Non-pigmented ciliary epithelial cell (primary cell): ENCODE measurements at regions not wholly inside any gene's neighbourhood (a gene's known extent, or its start where the extent isn't known, plus 50 kb on each side); places are given as distances from the start of the nearest gene placed in this dataset.
A peak's percentile ranks its signal among the peaks of the same experiment; 100 is the strongest.

ENCODE experiments used
- DNase-seq: peaks from one replicate; pipeline ENCODE4 v3.0.0-alpha.2; 2010; ENCODE audit warnings: low read depth

DNA sequence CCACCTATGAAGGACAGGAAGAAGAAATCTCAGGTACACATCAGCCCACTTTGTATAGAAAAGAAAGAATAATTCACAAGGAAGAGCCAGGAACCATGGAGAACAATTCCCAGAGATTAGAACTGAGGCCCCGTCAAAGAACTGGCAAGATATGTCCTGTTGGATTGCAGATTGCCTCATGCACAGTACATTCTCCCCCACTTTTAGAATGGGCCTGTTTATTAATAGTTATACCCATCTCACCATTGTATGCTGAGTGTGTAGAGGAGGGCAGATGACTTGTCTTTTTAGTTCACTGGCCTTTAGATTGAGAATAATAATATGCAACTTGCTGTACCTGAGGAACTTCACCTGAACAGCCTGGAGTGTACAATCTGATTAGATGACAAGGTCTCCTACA, 315.6 kb upstream of the HAND2 start:
- DNase-seq = no peak

DNA sequence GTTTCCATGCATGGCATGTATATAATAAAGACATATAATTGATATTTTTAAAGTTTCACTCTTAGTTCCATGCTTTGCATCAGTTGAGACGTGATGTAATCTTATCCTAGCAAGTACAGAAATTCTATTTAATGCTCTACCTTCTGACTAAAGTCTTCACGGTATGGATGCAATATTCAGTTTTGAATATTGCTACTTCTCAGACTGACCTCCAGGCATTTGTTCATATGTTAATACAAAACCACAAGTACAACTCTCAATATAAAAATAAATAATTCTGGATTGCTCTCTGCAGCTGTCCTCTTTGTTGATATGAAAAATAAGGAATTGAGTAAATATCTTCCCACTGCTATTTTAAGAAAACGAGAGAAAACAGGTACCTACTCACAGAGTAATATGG, 309.8 kb upstream of the HAND2 start:
- no peak for DNase-seq

DNA sequence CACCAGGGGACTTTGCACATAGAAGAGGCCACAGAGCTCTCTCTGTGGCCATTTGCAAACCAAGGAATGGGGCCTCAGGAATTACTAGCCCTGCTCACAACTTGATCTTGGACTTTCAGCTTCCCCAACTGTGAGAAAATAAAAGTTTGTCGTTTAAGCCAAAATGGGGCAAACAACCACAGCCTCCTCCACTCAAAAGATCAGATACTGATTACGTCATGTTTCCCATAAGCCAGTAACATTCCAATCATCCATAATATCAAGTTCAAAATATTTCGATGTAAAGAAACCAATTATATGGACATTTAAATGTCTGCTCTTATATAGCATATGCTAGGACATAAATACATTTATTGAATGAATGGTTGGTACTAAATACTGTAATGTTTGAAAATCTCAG, 307.5 kb upstream of the HAND2 start:
- DNase-seq = no peak

DNA sequence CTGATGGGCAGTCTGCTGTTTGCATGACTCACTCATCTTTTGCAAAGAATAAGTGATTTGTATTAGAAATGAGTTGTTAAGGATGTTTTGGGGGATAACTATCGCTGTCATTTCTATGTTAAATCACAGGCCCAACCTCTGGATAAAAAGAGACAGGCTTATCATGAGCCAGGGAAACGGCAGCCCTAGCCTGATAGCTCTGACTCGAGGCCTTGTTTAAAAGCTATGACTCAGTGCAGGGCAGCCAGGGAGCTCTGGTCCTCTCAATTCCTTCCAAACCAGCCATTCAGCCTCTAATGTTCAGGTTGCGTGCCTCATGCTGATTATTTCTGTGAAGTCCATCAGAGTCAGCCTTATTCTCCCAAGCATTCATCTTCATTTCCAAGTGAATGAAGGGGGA, 305.9 kb upstream of the HAND2 start:
- no peak for DNase-seq

DNA sequence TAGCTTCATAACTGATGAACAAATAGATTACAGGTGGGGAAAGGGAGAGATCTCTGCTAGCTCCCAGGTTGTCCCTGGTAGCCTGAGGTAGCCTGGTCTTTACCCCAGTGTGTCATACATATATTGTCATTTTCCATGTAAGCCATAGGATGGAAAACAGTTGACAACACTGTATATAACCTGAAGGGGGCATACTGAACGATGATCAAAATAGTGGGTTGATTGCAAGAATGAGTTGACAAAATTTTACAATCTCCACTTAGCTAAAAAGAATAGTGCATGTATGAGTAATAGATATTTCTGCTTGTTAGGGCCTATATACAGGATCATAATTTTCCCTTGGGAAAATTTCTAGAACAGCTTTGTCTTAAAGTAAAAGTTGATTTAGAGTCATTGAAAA, 304.1 kb upstream of the HAND2 start:
- no peak for DNase-seq

DNA sequence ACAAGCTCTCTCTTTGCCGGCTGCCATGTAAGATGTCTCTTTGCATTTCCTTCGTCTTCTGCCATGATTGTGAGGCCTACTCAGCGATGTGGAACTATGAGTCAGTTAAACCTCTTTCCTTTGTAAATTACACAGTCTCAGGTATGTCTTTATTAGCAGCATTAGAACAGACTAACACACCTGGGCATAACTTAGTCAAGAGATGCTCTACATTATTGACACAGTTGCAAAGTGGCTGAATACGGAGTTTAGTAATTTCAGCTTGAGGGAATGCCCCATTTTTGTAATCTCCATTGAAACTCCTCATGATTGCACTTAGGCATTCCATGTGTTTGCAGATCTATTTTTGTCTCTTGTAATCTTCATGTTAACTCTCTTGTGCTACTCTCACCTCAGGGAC, 299.5 kb upstream of the HAND2 start:
- no peak for DNase-seq

DNA sequence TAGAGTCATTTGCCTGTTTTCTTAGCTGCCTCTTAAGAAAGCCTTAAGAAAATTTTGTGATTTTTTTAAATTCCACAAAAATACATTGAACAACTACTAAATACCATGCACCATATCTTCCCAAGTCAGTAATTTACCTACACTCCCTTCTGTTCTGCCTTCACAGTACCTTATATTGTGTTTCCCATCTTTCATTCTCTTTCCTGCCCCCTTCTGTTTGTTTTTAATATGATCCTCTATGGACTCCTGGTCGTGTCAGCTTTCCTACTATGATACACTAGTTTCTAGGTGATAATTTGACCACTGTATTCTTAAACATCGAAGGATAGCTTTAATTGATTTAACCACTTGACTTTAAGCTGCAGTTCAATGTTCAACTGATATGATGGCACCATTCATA, 297.7 kb upstream of the HAND2 start:
- no peak for DNase-seq

DNA sequence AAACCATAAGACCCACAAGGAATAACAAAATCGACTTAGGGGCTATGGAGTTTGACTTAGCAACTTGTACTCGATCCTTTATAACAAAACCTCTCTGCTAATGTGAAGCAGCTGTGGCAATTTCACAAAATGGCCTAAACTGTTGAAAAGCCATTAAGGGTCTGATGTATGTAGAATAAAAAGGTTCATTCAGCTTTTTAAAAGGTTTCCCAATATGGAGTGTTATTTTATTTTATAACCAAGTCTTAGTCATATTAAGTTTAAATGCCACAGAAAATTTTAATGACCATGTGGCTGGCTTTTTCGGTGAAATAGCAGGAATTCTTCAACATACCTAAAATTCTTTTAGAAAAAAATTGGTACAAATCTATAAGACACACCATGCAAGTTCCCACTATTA, 291.8 kb upstream of the HAND2 start:
- no peak for DNase-seq

DNA sequence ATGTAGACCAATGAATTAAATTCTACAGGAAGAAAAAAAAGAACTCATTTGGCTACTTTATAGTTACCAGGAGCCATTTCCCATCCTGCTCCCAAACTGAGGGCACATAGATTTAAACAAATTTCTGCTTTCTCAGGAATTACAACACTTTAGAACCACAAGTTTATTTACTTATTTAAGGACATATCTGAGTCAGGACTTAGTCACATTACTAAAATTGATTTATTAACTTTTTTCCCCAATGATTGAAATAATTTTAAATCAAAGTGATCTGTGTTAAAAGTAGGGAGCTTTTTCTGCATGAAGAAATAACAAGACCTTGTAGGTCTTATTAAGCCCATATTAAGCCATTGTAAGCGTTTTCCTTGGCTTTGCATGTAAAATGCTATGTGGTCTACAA, 291.0 kb upstream of the HAND2 start:
- no peak for DNase-seq

DNA sequence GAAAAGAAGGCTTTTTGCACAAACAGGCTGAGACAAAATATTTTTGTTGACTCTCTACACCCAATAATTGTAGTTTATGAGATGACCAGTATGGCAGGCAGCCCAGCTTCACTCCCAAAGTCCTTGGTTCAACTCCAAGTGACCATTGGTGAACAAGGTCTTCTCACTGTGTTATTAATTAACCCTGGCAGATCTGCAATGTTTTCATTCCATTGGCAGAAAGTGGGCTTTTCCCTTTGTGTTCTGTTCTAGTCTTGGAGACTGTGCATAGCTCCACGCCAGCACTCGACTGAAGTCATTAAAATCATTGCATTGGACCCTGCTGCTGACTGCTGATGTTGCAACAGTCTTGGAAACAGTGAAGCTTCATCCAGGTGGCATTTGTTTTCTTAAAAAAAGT, 277.3 kb upstream of the HAND2 start:
- DNase-seq = no peak

DNA sequence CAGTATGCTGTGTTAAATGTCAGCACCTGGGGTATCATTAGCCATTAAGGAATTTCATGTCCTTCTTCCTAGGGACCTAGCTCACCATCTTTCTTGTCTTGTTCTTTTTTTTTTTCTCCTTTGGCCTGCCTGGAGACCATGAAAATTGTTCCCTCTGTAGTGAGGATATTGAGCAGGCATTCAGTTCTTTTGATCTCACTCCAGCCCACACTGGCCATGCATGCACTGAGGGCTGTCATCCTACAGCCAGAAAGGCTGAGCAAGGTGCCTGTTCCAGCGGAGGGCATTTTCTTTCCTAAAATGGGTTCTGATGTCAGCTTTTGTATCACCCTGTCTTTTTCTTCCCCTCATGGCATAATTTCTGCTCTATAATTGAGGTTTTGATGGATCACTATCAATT, 275.9 kb upstream of the HAND2 start:
- DNase-seq = no peak

DNA sequence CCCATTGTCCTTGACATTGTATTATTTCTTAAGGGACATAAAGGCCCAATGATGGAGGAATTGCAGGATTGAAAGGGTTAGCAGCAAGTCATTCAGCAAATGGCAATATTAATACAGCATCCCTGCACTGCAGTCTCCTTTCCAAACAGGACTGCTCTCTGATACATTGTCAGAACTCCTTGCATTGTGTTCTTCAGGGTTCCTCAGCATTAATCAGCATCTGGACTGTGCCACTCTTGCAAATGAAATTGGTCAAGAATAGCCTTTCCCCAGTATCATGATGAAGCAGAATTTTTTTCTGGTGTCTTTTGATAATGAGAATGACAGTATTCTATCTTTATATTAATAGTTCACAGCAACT, 272.6 kb upstream of the HAND2 start:
- DNase-seq = no peak

DNA sequence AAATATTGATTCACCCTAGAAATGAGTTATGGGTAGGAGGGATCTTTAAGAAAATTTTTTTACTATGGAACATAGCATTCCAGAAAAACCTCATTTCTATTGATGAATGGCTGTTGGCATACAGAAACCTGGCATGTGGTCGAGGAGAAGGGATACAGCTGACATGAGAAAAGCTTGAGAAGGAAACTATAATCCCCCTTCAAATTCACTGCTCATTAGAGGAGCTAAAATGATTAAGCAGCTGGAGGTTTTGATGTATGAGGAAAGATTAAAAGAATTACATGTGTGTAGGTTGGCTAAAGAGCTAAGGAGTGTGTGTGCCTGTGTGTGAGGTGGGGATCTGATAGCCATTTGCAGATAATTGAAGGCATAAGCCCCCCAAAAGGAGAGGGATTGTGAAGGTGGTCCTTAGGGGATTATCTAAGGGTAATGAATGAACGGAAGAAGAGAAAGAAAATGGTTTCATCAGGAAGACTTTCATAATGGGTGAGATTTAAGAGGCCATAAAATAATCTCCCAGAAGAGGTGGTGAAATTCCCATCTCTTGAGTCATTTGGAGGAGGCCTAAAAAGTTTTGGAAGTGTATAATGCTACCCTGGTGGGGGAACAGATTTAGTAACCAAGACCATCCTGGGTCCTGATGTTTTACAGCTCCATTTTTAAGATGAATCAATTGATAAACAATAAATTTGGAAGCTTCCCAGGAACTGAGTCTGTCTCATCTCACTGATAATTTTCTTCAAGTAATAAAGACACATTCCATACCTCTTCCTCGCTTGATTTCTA, 272.0 kb upstream of the HAND2 start:
- no peak for DNase-seq

DNA sequence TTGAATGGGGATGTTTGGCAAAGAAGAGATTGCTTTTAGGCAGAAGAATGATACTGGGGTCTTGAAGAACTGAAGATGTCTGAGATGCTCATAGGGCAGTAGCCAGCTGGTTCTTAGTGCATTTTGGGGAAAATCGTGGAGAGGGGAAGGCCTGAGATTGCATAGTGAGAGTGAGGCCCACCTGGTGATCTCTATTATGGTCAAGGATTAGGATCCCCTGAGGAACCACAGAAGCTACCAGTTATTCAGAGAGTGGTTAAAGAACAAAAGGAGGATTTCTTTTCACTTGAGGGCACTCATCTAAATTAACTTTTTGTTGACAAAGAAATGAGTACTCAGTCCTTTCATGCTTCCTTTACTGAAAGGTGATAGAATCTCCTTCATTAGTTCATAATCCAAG, 271.3 kb upstream of the HAND2 start:
- DNase-seq = no peak

DNA sequence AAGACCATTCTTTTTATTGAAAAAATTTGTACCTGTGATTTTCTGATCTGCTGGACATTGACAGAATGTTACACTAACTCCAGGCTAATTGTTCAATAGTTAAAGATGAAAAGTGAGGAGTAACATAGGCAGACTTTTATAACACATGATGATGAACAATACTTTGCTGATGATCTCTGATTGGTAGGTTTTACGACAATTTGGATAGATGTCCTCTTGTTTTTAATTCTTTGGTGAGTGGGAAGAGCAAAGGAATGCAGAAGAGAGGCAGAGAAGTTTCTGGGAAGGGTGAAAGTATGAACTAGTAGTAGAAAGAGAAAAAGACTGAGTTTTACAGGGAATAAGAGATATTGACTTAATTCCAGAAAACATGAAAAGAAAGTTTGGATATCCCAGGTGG, 267.3 kb upstream of the HAND2 start:
- DNase-seq = no peak

DNA sequence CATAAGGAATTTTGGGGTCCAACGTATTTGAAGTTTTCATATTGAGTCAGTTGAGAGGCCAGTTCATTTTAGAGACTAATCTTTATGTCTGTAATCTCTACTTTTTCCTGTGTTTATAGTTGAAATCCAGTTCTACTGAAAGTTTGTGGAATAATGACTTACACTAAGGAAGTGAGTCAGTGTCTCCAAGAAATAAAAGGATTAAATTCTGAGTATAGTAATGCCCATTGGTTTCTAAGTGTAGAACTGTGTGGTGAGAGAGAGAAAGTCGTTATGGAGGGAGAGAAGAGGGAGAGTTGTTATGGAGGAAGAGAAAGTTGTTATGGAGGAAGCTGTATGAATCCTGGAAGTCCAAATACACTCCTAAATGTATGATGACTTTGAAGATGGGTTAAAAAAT, 264.6 kb upstream of the HAND2 start:
- peak; percentile 42 for DNase-seq

DNA sequence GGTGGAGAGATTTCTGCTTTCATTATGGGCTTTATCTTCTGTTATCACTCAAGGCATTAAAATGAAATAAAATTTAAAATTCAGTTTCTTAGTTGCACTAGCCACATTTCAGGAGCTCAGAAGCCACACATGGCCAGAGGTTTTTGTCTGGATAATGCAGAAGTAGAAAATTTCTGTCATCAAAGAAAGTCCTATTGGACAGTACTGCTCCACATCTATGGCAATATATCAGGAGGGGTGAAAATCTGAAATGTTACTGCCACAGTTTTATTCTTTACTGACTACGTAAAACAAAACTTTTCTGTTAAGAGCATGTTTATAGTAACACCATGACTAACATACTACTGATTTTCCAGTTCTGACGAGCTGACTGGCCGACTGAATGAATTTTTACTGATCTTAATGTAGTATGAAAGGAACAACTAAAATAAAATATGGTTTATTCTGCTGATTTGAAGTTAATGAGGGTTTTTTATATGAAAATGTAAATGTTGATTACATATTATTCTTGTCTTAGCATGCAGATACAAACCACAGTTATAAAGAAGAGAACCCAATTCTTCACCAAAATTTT, 264.0 kb upstream of the HAND2 start:
- peak; percentile 23 for DNase-seq

DNA sequence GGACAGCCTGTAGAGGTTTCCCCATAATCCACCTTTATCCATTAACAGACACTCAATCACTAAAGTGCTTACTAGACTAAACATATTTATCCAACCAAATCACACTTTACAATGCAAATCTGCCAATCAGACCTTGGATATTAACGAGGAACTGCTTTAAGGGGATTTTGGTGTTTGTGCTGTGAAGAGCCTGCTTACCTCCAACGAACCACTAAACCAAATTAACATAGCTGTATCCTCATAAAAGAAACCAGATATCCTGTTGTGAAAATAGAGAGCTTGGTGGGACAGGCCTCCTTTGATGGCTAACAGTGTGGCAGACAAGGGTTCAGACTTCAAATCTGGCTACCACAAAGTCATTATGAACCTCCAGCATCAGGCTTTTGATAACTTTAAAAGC, 252.6 kb upstream of the HAND2 start:
- DNase-seq = no peak

DNA sequence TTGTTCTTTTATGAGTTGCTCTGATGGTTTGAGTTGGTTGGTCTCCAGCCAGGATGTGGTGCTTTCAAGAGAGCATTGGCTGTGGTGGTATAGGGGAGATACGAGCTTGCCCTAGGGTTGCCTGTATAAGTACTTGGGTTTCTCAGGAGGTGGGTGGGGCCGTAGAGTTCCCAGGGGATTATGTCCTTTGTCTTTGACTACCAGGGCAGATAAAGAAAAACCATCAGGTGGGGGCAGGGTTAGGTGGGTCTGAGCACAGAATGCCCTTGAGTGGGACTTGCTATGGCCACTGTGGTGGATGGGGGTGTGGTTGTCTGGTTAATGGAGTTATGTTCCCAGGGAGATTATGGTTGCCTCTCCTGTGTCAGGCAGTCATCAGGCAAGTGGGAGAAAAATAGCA, 247.9 kb upstream of the HAND2 start:
- DNase-seq = no peak

DNA sequence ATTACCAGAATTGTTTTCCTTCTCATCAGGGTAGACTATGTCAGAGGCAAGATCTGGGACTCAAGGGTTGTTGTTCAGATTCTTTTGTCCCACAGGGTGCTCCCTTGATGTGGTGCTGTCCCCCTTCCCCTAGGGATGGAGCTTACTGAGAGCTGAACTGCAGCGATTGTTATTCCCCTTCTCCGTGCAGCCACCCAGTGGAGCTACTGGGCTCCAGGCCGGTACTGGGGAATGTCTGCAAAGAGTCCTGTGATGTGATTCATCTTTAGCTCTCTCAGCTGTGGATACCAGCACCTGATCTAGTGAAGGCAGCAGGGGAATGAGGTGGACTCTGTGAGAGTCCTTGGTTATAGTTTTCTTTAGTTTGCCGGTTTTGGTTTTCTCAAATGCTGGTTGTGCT, 247.4 kb upstream of the HAND2 start:
- no peak for DNase-seq

DNA sequence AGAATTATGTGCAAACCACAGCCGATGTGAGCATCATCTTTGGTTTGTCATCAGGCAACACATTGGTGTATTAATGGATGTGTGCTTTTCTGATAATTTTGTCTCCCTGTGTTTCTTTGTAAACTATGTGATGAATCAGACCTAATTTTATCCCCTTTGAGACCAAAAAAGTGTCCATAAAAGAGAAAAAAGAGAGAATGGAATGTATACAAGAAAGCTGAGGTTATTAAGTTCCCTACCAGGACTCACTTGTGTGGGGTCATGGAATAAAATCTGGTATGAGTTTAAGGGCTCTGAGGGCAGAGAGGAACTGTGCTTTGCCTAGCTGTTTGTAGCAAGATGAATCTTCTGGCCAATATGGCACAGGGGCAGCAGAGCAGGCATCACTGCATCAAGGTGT, 239.5 kb upstream of the HAND2 start:
- DNase-seq = no peak

DNA sequence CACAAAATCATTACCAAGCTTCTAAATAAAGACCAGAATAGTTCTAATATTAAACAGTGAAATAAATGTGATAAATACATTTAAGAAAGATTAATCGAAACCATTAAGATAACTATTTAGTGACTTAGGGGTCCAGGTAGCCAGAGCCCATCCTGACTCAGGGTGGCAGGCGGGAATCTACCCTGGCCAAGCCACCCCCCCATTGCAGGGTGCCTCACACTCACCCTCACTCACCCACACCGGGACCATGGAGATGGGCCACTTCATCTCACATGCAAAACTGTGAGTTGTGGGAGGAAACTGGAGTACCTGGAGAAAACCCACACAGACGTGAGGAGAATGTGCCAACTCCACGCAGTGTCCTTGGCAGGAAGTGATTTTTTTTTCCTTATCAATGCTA, 237.6 kb upstream of the HAND2 start:
- no peak for DNase-seq

DNA sequence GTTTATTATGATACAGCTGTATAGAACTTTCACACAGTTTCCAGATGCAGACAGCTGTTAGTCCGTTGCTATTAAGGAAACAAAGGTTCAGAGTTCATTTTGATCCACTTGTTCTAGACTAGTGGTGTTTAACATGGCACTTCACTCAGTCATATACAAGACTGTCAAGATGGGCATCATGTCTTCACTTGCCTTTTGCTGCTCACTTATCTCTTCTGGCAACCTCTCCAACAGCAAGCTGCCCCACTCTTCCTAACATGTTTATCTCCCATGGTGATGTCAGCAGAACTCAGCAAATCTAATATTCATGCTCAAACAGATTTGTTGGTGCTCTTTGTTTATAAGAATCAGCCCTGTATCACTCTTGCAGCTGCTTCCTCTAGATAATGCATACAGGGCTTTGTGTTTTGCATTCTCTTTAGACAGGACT, 236.2 kb upstream of the HAND2 start:
- no peak for DNase-seq

DNA sequence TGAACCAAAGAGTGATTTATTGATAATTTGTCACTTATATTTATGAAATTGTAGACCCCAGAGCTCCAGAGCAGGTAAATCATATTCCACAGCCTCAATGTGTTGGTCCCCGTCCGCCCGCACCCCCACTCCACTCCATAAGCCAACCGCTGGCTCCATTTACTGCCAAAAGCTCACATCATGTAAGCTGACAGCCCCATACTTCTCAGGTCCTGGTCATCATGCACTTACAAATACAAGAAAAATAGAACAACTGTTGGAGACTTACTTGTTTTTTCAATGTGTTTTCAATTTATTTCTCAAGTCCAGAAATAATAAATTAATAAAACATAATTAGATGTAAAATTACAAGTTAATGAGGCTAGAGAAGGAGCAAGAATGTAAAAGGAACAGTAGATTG, 235.7 kb upstream of the HAND2 start:
- DNase-seq = no peak
